Heart right ventricle (tissue), 16 donors: ENCODE measurements at regions not wholly inside any gene's neighbourhood (a gene's known extent, or its start where the extent isn't known, plus 50 kb on each side); places are given as distances from the start of the nearest gene placed in this dataset.

ENCODE experiments used
- ATAC-seq, 8 donors: fragments of 200-7000 bp; cut with Tn5 transposase; one replicate each; pipeline ENCODE4 v1.9.1; 2020; ENCODE audit warnings: mild to moderate bottlenecking in 8 of 8, moderate library complexity in 8 of 8, moderate number of reproducible peaks in 1 of 8
- DNase-seq, 2 donors: peaks; one replicate each; pipeline ENCODE4 v3.0.0-alpha.2; 2020
- H3K27ac ChIP-seq, 10 donors: fragments of 200-600 bp; sonication (generic) in 2 of 10; one replicate each; pipeline versions ENCODE4 v1.5.0 to v1.8.0; 2020 to 2022; ENCODE audit warnings: mild to moderate bottlenecking in 3 of 10
- H3K27me3 ChIP-seq, 7 donors: fragments of 200-600 bp; one replicate each; pipeline ENCODE4 v1.8.0; 2021 to 2022; ENCODE audit warnings: mild to moderate bottlenecking in 2 of 7
- H3K36me3 ChIP-seq, 9 donors: fragments of 200-600 bp; sonication (generic) in 1 of 9; one replicate each; pipeline versions ENCODE4 v1.5.0 to v1.8.0; 2020 to 2022; ENCODE audit warnings: mild to moderate bottlenecking in 2 of 9
- H3K4me1 ChIP-seq, 9 donors: fragments of 200-600 bp; sonication (generic) in 1 of 9; one replicate each; pipeline versions ENCODE4 v1.5.0 to v1.8.0; 2020 to 2022; ENCODE audit warnings: mild to moderate bottlenecking in 4 of 9
- H3K4me3 ChIP-seq, 10 donors: fragments of 200-600 bp; sonication (generic) in 2 of 10; one replicate each; pipeline versions ENCODE4 v1.5.0 to v1.8.0; 2020 to 2022; ENCODE audit warnings: mild to moderate bottlenecking in 7 of 10, moderate library complexity in 2 of 10
- H3K9me3 ChIP-seq, 11 donors: fragments of 200-600 bp in 10 of 11; sonication (generic) in 2 of 11; one replicate each; pipeline versions ENCODE4 v1.5.0 to v1.8.0; 2013 to 2022; ENCODE audit warnings: mild to moderate bottlenecking in 2 of 11, control low read depth in 1 of 11, moderate library complexity in 1 of 11
- CTCF ChIP-seq, 9 donors: fragments of 200-600 bp; sonication (generic) in 2 of 9; IDR thresholded peaks; one replicate each; pipeline versions ENCODE4 v1.5.0 to v1.8.0; 2021 to 2022; ENCODE audit warnings: antibody characterized with exemption in 9 of 9, mild to moderate bottlenecking in 5 of 9, moderate library complexity in 1 of 9
- WGBS, 2 donors: extraction: QIAGEN DNeasy Blood & Tissue Kit; methylation state at CpG; one replicate each; pipeline ENCODE4 v1.1.7; 2013; ENCODE audit warnings: inconsistent platforms in 1 of 2; 5-methylcytosine and 5-hydroxymethylcytosine counted together
- intact Hi-C, 10 donors: fragments of 100-400 bp; cut with DNase I; formaldehyde crosslinking; loops; one replicate each; pipeline versions ENCODE4 v1.11.1 to v1.14.2; 2022
- donor health status: Arrhythmogenic right ventricular cardiomyopathy.
- donor health status: ischemic (EF 13 %, LVEDD 7.1; RV severe dilation, severe dysfunction).
- donor health status: healthy with polysubstance abuse.
- donor health status: DM: no; HTN: yes; CAD: no.
- donor health status: DM: no; HTN: no; CAD: no.
- donor health status: ischemic (EF 25% LVEDD 6.9; RV normal size, moderate dysfunction).
- donor health status: ischemic (EF 25% LVEDD 5.7; RV mildly dilated, moderate dysfunction).
- donor health status: healthy.
- donor health status: DM: yes; HTN: yes; CAD: no.
- donor health status: Ischemic cardiomyopathy.
- donor health status: ischemic (EF 35%, LVEDD 5.7; RV mildly dilated, moderate dysfunction).
- donor health status: nonischemic (EF 11% LVEDD 7.7; RV severe dilation, severe dysfunction).
- donor health status: DM: yes; HTN: yes; CAD: no.
- donor health status: PGD.
- donor health status: ischemic (EF 29% LVEDD 5.4; RV normal size, mild dysfunction).
- donor health status: nonischemic (EF 23%, LVEDD 6.1; RV moderate dilation, normal function).

- Histone ChIP-seq H3K36me3 (no peaks in the 10 kb centered on the region), H3K27ac (peak overlapping the region in 1 of 10 donors; percentile 88), H3K9me3 (no peaks in the 10 kb centered on the region), H3K4me3 (no peak overlapping the region), H3K27me3 (no peaks in the 10 kb centered on the region), H3K4me1 (peaks cover 0 to 72% (median 0%) of the 10 kb centered on the region in 9 donors)
- 57 to 65% methylated on average over 6 of the region's 6 CpGs for WGBS, 2 donors
- ATAC-seq (no peak), DNase-seq (no peak)
- intact Hi-C loops: no loop called here
- no peak for TF ChIP-seq CTCF (IDR thresholded peaks at IDR 0.05)
These were observed 272.1 kb downstream of the UACA start for GRCh38 chr15:70491201-70491621.

- Histone ChIP-seq H3K4me1 (peaks cover 0 to 76% (median 0%) of the 10 kb centered on the region in 9 donors), H3K4me3 (no peak overlapping the region), H3K27ac (no peak overlapping the region), H3K9me3 (no peaks in the 10 kb centered on the region), H3K27me3 (no peaks in the 10 kb centered on the region), H3K36me3 (no peaks in the 10 kb centered on the region)
- no peak for DNase-seq
- ATAC-seq: no peak
- no peak for TF ChIP-seq CTCF (IDR thresholded peaks at IDR 0.05)
- intact Hi-C loops: no loop called here
- 73 to 87% methylated on average over 7 of the region's 7 CpGs for WGBS, 2 donors
These were observed 272.6 kb downstream of the UACA start for GRCh38 chr15:70490838-70491155.

- no peak overlapping the region for H3K27ac ChIP-seq
- DNase-seq: no peak
- no peaks in the 10 kb centered on the region for H3K27me3 ChIP-seq
- TF ChIP-seq CTCF (IDR thresholded peaks at IDR 0.05): no peak
- H3K4me1 ChIP-seq: peaks cover 0 to 79% (median 0%) of the 10 kb centered on the region in 9 donors
- no peaks in the 10 kb centered on the region for H3K36me3 ChIP-seq
- no peaks in the 10 kb centered on the region for H3K9me3 ChIP-seq
- H3K4me3 ChIP-seq: no peak overlapping the region
- WGBS, 2 donors: 85 to 92% methylated on average over 11 of the region's 11 CpGs
- ATAC-seq: no peak
- intact Hi-C loops: no loop called here
These were observed 273.1 kb downstream of the UACA start for GRCh38 chr15:70490148-70490837.

- H3K9me3 ChIP-seq: no peaks in the 10 kb centered on the region
- WGBS, 2 donors: 85 to 87% methylated on average over 15 of the region's 15 CpGs
- H3K27me3 ChIP-seq: no peaks in the 10 kb centered on the region
- DNase-seq: no peak
- H3K4me1 ChIP-seq: peaks cover 0 to 77% (median 0%) of the 10 kb centered on the region in 9 donors
- H3K27ac ChIP-seq: no peak overlapping the region
- no peak overlapping the region for H3K4me3 ChIP-seq
- no peaks in the 10 kb centered on the region for H3K36me3 ChIP-seq
- intact Hi-C loops: loop anchor here in 9 of 10 donors (1.0 to 10.0 kb wide), 13 partner anchors 757 to 1014 kb away; no protein-coding TSS in a partner anchor
- no peak for ATAC-seq
- TF ChIP-seq CTCF (IDR thresholded peaks at IDR 0.05): no peak
These were observed 274.2 kb downstream of the UACA start for GRCh38 chr15:70488941-70489848.
